Omental fat pad (tissue), 3 donors: ENCODE measurements at regions not wholly inside any gene's neighbourhood (a gene's known extent, or its start where the extent isn't known, plus 50 kb on each side); places are given as distances from the start of the nearest gene placed in this dataset.

ENCODE experiments used
- ATAC-seq: fragments of 150-250 bp; one replicate; pipeline ENCODE4 v1.9.1; 2016; ENCODE audit warnings: mild to moderate bottlenecking, moderate library complexity; ENCODE audit not compliant: low FRiP score
- DNase-seq: peaks from one replicate; pipeline ENCODE4 v3.0.0-alpha.2; 2019; ENCODE audit warnings: low spot score
- TF ChIP-seq, protein P1 (sequence below), 3 donors: fragments of 450-650 bp; IDR thresholded peaks; one replicate each; pipeline ENCODE4 v1.5.1; 2016 to 2017; ENCODE audit warnings: antibody characterized with exemption in 3 of 3, mild to moderate bottlenecking in 3 of 3, moderate library complexity in 2 of 3

DNA sequence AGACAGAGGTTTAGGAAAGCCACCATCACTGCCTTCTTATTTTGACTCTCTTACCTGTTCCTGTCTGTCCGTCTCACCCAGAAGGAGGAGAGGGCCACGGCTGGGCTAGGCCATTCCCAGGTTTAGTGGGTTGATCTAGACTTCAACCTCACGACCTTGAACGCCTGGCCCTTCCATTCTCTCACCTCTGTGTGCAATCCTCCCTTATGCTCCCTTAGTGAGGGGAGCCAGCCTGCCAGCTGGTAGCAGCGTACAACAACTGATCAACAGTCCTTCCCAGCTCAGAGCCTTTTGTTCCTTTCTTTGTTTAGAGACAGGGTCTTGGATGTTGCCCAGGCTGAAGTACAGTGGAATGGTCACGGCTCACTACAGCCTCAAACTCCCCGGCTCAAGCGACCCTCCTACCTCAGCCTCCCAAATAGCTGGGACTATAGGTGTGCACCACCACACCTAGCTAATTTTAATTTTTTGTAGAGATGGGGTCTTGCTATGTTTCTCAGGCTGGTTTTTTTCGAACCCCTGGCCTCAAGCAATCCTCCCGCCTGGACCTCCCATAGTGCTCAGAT, 123.9 kb downstream of the ZNF664 start:
- DNase-seq: no peak
- no peak for ATAC-seq
- TF ChIP-seq, protein P1, sequence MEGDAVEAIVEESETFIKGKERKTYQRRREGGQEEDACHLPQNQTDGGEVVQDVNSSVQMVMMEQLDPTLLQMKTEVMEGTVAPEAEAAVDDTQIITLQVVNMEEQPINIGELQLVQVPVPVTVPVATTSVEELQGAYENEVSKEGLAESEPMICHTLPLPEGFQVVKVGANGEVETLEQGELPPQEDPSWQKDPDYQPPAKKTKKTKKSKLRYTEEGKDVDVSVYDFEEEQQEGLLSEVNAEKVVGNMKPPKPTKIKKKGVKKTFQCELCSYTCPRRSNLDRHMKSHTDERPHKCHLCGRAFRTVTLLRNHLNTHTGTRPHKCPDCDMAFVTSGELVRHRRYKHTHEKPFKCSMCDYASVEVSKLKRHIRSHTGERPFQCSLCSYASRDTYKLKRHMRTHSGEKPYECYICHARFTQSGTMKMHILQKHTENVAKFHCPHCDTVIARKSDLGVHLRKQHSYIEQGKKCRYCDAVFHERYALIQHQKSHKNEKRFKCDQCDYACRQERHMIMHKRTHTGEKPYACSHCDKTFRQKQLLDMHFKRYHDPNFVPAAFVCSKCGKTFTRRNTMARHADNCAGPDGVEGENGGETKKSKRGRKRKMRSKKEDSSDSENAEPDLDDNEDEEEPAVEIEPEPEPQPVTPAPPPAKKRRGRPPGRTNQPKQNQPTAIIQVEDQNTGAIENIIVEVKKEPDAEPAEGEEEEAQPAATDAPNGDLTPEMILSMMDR (IDR thresholded peaks at IDR 0.05): no peak

DNA sequence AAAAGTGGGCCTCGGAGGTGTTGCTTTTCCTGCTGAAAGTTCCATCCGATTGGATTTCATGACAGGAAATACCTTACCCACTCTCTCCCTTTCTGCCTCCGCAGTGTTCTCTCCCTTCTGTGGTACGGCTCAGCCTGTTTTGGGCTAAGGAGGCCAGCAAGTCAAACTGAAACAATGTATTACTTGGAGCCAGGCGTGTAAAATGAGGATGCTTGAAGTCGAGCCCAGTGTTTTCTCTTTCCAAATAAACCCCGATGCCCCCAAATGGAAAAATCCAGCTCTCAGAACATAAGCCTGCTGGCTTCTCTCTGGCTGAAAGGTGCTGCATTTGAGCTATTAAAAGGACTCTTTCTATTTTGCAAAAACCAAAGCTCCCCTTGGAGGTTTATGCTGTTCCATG, 124.7 kb downstream of the ZNF664 start:
- ATAC-seq (no peak), DNase-seq (no peak)
- TF ChIP-seq, protein P1 (IDR thresholded peaks at IDR 0.05): no peak

- ATAC-seq (no peak), DNase-seq (no peak)
- TF ChIP-seq, protein P1 (IDR thresholded peaks at IDR 0.05): no peak
Observed at GRCh38 chr12:124098101-124098757, 125.2 kb downstream of the ZNF664 start.

DNA sequence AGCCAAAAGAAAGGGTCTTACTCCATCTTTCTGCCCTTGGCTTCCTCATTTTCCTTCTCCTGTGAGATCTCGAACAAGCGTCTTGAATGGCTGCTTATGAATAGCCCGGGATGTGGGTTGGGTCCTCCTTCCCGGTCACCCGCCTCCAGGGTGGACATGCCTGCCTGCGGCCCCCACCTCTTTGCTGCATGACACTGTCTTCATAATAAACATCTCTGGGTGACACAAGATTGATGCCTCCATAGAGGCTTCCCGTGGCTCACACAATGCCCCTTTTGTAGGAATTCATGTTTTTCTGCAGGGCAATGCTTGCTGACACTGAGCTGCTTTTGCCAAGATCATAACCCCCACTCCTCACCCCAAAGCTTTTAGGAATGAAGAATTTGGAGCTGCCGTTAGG, 125.9 kb downstream of the ZNF664 start:
- DNase-seq (no peak), ATAC-seq (no peak)
- TF ChIP-seq, protein P1 (IDR thresholded peaks at IDR 0.05): no peak

DNA sequence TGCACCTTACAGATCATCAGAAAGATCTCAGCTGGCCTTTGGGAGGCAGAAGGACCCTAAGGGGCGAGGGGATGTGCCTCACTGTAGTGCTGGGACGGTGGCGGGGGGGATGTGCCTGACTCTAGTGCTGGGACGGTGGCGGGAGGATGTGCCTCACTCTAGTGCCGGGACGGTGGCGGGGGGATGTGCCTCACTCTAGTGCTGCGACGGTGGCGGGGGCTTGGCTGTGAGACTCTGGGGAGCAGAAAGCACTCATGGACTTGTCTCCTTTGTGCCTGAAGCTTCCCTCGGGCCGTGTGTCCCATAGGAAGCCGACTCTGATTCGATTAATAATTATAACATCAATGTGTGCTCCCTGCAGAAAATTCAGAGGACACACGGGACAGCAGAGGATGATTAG, 126.6 kb downstream of the ZNF664 start:
- TF ChIP-seq, protein P1 (IDR thresholded peaks at IDR 0.05): no peak
- ATAC-seq (no peak), DNase-seq (no peak)

DNA sequence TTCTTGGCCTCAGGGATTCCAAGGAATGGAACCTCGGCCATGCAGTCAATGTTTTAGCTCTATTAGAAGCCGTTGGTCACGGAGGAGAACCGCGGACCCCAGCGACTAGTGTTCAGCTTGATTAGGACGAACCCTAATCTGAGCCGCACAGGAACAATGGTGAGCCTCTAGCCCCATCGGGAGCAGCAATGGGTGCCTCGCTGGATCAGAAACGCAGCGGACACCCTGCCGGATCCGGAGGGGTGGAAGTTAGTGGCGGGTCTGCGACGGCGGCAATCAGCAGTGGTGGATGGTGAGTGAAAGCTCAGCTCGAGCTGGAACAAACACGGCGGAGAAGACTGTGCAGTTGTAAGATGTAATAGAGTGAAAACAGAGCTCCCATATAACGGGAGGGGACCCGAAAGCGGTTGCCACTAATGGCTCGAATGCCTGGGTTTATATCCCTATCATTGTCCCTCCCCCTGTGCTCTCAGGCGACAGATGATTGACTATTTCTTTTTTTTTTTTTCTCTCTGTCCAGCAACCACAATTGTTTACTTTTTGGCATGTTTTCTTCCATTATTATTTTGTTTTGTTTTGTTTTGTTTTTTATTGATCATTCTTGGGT, 127.7 kb downstream of the ZNF664 start:
- TF ChIP-seq, protein P1 (IDR thresholded peaks at IDR 0.05): no peak
- ATAC-seq (no peak), DNase-seq (no peak)

DNA sequence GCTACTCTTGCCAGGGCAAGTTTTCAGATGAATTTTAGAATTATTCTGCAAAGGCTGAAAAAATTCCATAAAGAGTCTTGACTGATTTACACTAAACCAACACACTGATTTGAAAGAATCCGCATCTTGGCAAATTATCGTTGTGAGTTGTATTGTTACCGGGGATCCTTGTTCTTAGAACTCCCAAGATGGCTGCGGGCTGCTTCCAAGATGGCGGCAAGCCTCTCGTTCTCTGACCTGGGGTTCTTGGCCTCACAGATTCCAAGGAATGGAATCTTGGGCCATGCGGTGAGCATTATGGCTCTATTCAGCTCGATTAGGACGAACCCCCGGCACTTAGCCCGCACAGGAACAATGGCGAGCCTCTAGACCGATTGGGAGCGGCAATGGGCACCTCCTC, 132.5 kb downstream of the ZNF664 start:
- no peak for DNase-seq
- no peak for ATAC-seq
- TF ChIP-seq, protein P1 (IDR thresholded peaks at IDR 0.05): no peak
